GM12892 (cell line): ENCODE measurements at regions not wholly inside any gene's neighbourhood (a gene's known extent, or its start where the extent isn't known, plus 50 kb on each side); places are given as distances from the start of the nearest gene placed in this dataset.

Experiments used
- POLR2A ChIP-seq: IDR thresholded peaks from 2 replicates; pipeline ENCODE4 v1.6.1; 2011; ENCODE audit warnings: low read depth, low read length, control low read depth
- POLR2AphosphoS5 ChIP-seq: IDR thresholded peaks from 2 replicates; pipeline ENCODE4 v1.6.1; 2011; ENCODE audit warnings: low read depth, low read length, control low read depth
- TAF1 ChIP-seq: IDR thresholded peaks from 2 replicates; pipeline ENCODE4 v1.6.1; 2011; ENCODE audit warnings: low read depth, mild to moderate bottlenecking, control low read depth, low read length, borderline replicate concordance

DNA sequence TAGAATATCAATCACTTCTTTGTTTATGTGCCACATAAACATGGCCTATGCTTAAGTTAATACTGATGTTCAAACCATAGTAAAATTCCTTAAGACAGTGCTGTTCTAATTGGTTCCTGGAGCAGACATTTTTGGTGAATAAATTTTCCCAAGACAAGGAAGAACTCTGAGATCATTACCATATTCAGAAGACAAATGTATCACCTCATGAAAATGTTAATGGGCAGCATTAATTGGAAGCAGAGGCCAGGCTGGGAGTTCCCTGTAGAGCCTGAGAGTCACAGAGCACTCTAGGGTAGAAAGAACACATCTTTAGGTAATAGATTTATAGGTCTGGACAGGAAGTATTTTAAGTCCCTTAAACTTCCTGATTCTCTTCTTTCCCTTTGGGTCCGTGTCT is 240.2 kb downstream of the MAN2A1 start:
- TF ChIP-seq POLR2AphosphoS5 (no peak), POLR2A (no peak), TAF1 (no peak)
